IMR-90 (cell line): ENCODE measurements at regions not wholly inside any gene's neighbourhood (a gene's known extent, or its start where the extent isn't known, plus 50 kb on each side); places are given as distances from the start of the nearest gene placed in this dataset.

ENCODE experiments used
- ATAC-seq: fragments of 200-7000 bp; cut with Tn5 transposase; 2 replicates; pipeline ENCODE4 v1.9.1; 2020; ENCODE audit warnings: low read depth, mild to moderate bottlenecking, moderate library complexity
- BruUV-seq: library from RNA; stranded (reverse); fragments of 400-500 nt; replicated peaks from 2 replicates; lab custom pipeline; 2021; lab: Mats Ljungman, UMichigan
- CTCF ChIA-PET: fragments of 300-600 bp; formaldehyde crosslinking; extraction: SDS; loops from one replicate; lab custom pipeline; 2021; ENCODE audit warnings: antibody characterized with exemption; lab: Yijun Ruan, JAX
- POLR2A ChIA-PET: fragments of 300-600 bp; sonication (Branson Sonifier 250); formaldehyde crosslinking; loops from one replicate; lab custom pipeline; 2022; ENCODE audit warnings: antibody characterized with exemption; ENCODE audit not compliant: unreplicated experiment; lab: Charles Lee
- DNase-seq: peaks from one replicate; pipeline ENCODE4 v3.0.0; 2013
- H2AFZ ChIP-seq: replicated peaks from 2 replicates; pipeline ENCODE3; 2013; ENCODE audit warnings: low read length, mild to moderate bottlenecking; ENCODE audit not compliant: poor library complexity
- H2AK5ac ChIP-seq: 2 replicates; pipeline ENCODE4 v1.6.1; 2013; ENCODE audit warnings: low read depth, low read length, inconsistent platforms
- H2AK9ac ChIP-seq: replicated peaks from 2 replicates; pipeline ENCODE3; 2013; ENCODE audit warnings: mild to moderate bottlenecking, low read depth, low read length, moderate library complexity; ENCODE audit not compliant: poor library complexity
- H2BK120ac ChIP-seq: 2 replicates; pipeline ENCODE4 v1.6.1; 2013; ENCODE audit warnings: low read depth, low read length, inconsistent platforms
- H2BK15ac ChIP-seq: 3 replicates; pipeline ENCODE4 v1.6.1; 2013; ENCODE audit warnings: low read depth, low read length, inconsistent platforms
- H2BK20ac ChIP-seq: 2 replicates; pipeline ENCODE4 v1.6.1; 2013; ENCODE audit warnings: low read depth, mild to moderate bottlenecking, inconsistent platforms, low read length, moderate library complexity
- H2BK5ac ChIP-seq: 2 replicates; pipeline ENCODE4 v1.6.1; 2013; ENCODE audit warnings: mild to moderate bottlenecking, low read depth, low read length, inconsistent platforms; ENCODE audit not compliant: poor library complexity, severe bottlenecking
- H3K14ac ChIP-seq: replicated peaks from 2 replicates; pipeline ENCODE4 v1.6.1; 2013; ENCODE audit warnings: low read depth, low read length, inconsistent platforms
- H3K18ac ChIP-seq: 2 replicates; pipeline ENCODE4 v1.6.1; 2013; ENCODE audit warnings: low read depth, low read length, control low read depth
- H3K23ac ChIP-seq: 2 replicates; pipeline ENCODE4 v1.6.1; 2013; ENCODE audit warnings: low read depth, low read length, inconsistent platforms
- H3K27ac ChIP-seq: 2 replicates; pipeline ENCODE4 v1.5.1; 2013; ENCODE audit warnings: mild to moderate bottlenecking, control low read depth, low read length; ENCODE audit not compliant: insufficient read depth
- H3K27me3 ChIP-seq: 2 replicates; pipeline ENCODE4 v1.6.1; 2013; ENCODE audit warnings: low read length; ENCODE audit not compliant: control insufficient read depth, insufficient read depth
- H3K36me3 ChIP-seq: 2 replicates; pipeline ENCODE4 v1.6.1; 2013; ENCODE audit warnings: low read length, mixed read lengths; ENCODE audit not compliant: control insufficient read depth, insufficient read depth
- H3K4ac ChIP-seq: 2 replicates; pipeline ENCODE4 v1.6.1; 2013; ENCODE audit warnings: low read depth, low read length, inconsistent platforms
- H3K4me1 ChIP-seq: 2 replicates; pipeline ENCODE4 v1.6.1; 2013; ENCODE audit warnings: low read length, mixed read lengths; ENCODE audit not compliant: control insufficient read depth, insufficient read depth
- H3K4me2 ChIP-seq: 2 replicates; pipeline ENCODE4 v1.6.1; 2013; ENCODE audit warnings: low read depth, mild to moderate bottlenecking, control low read depth, low read length, moderate library complexity
- H3K4me3 ChIP-seq: 2 replicates; pipeline ENCODE4 v1.5.1; 2013; ENCODE audit warnings: low read depth, mild to moderate bottlenecking, control low read depth, low read length, moderate library complexity; ENCODE audit not compliant: insufficient read depth
- H3K56ac ChIP-seq: 2 replicates; pipeline ENCODE4 v1.6.1; 2013; ENCODE audit warnings: low read length, inconsistent platforms; ENCODE audit not compliant: insufficient read depth; ENCODE audit errors: extremely low read depth
- H3K79me1 ChIP-seq, 2 experiments: 2 replicates each; pipeline ENCODE4 v1.6.1; 2013; ENCODE audit warnings: low read length in 2 of 2, inconsistent platforms in 1 of 2, low read depth in 1 of 2
- H3K9ac ChIP-seq: 2 replicates; pipeline ENCODE4 v1.6.1; 2013; ENCODE audit warnings: low read depth, low read length, control low read depth
- H3K9me1 ChIP-seq: 2 replicates; pipeline ENCODE4 v1.6.1; 2013; ENCODE audit warnings: low read length, inconsistent platforms; ENCODE audit not compliant: insufficient read depth
- H3K9me3 ChIP-seq: 2 replicates; pipeline ENCODE4 v1.6.1; 2013; ENCODE audit warnings: low read length; ENCODE audit not compliant: control insufficient read depth, insufficient read depth
- H4K20me1 ChIP-seq: 2 replicates; pipeline ENCODE4 v1.6.1; 2013; ENCODE audit warnings: low read length, inconsistent platforms; ENCODE audit not compliant: insufficient read depth
- H4K5ac ChIP-seq: 2 replicates; pipeline ENCODE4 v1.6.1; 2013; ENCODE audit warnings: mild to moderate bottlenecking, low read depth, low read length, control low read depth
- H4K8ac ChIP-seq, 2 experiments: 2 replicates each; pipeline ENCODE4 v1.6.1; 2013; ENCODE audit warnings: low read depth in 2 of 2, low read length in 2 of 2, control low read depth in 1 of 2, inconsistent platforms in 1 of 2
- H4K91ac ChIP-seq: 2 replicates; pipeline ENCODE4 v1.6.1; 2013; ENCODE audit warnings: low read depth, low read length, inconsistent platforms; ENCODE audit not compliant: insufficient read depth
- BHLHE40 ChIP-seq: fragments of 150-350 bp; IDR thresholded peaks from 2 replicates; pipeline ENCODE4 v1.6.1; 2016; ENCODE audit warnings: mild to moderate bottlenecking, low read depth, low read length
- CEBPB ChIP-seq: IDR thresholded peaks from 2 replicates; pipeline ENCODE4 v1.6.1; 2012; ENCODE audit warnings: low read depth, low read length, improper control_type of control experiment
- CHD1 ChIP-seq: IDR thresholded peaks from 2 replicates; pipeline ENCODE4 v1.6.1; 2012; ENCODE audit warnings: low read depth, low read length, improper control_type of control experiment
- CTCF ChIP-seq: conservative IDR thresholded peaks from 2 replicates; pipeline ENCODE4 v1.5.1; 2012; ENCODE audit warnings: mild to moderate bottlenecking, low read depth, low read length, improper control_type of control experiment
- ELK1 ChIP-seq: fragments of 150-350 bp; IDR thresholded peaks from 2 replicates; pipeline ENCODE4 v1.6.1; 2016; ENCODE audit warnings: low read depth, mild to moderate bottlenecking, low read length, moderate library complexity, borderline replicate concordance
- FOS ChIP-seq: fragments of 150-350 bp; IDR thresholded peaks from 2 replicates; pipeline ENCODE4 v1.6.1; 2016; ENCODE audit warnings: low read depth, low read length
- MAFK ChIP-seq: IDR thresholded peaks from 2 replicates; pipeline ENCODE4 v1.6.1; 2012; ENCODE audit warnings: low read depth, low read length, improper control_type of control experiment
- MAZ ChIP-seq: IDR thresholded peaks from 2 replicates; pipeline ENCODE4 v1.6.1; 2012; ENCODE audit warnings: low read depth, mild to moderate bottlenecking, low read length, improper control_type of control experiment, moderate library complexity, borderline replicate concordance
- MXI1 ChIP-seq: IDR thresholded peaks from 2 replicates; pipeline ENCODE4 v1.6.1; 2012; ENCODE audit warnings: low read depth, mild to moderate bottlenecking, low read length, moderate library complexity, borderline replicate concordance
- NFE2L2 ChIP-seq: fragments of 150-350 bp; IDR thresholded peaks from 2 replicates; pipeline ENCODE4 v1.6.1; 2016; ENCODE audit warnings: low read depth, mild to moderate bottlenecking, low read length
- POLR2A ChIP-seq: IDR thresholded peaks from 2 replicates; pipeline ENCODE4 v1.6.1; 2012; ENCODE audit warnings: mild to moderate bottlenecking, low read depth, low read length
- RAD21 ChIP-seq: IDR thresholded peaks from 2 replicates; pipeline ENCODE4 v1.6.1; 2012; ENCODE audit warnings: low read length, improper control_type of control experiment
- RCOR1 ChIP-seq: IDR thresholded peaks from 2 replicates; pipeline ENCODE4 v1.6.1; 2012; ENCODE audit warnings: mild to moderate bottlenecking, low read length, improper control_type of control experiment; ENCODE audit not compliant: insufficient replicate concordance
- RFX5 ChIP-seq: IDR thresholded peaks from 2 replicates; pipeline ENCODE4 v1.8.0; 2012; ENCODE audit warnings: low read depth, mild to moderate bottlenecking, low read length, moderate library complexity
- SMC3 ChIP-seq: fragments of 150-350 bp; IDR thresholded peaks from 2 replicates; pipeline ENCODE4 v1.6.1; 2016; ENCODE audit warnings: low read depth, mild to moderate bottlenecking, antibody characterized with exemption, low read length, moderate library complexity
- USF2 ChIP-seq: fragments of 150-350 bp; IDR thresholded peaks from 2 replicates; pipeline ENCODE4 v1.6.1; 2017; ENCODE audit warnings: mild to moderate bottlenecking, antibody characterized with exemption, low read length, low read depth
- WGBS, 2 experiments: methylation state at CpG; one replicate each; pipeline versions ENCODE4 v1.1.5 to v1.1.7; 2013; ENCODE audit warnings: missing lambda C conversion rate in 2 of 2; ENCODE audit not compliant: insufficient read length in 1 of 2; ENCODE audit errors: extremely low coverage in 2 of 2; 5-methylcytosine and 5-hydroxymethylcytosine counted together
- dilution Hi-C: fragments of 300-500 bp; cut with HindIII; formaldehyde crosslinking; loops from one replicate; pipeline ENCODE4 v1.14.3; 2018; ENCODE audit warnings: low sequenced_read_pairs; ENCODE audit not compliant: unreplicated experiment
- in situ Hi-C: fragments of 300-500 bp; cut with MboI; formaldehyde crosslinking; loops from 3 replicates; pipeline ENCODE4 v1.14.3; 2019; ENCODE audit warnings: low sequenced_read_pairs, inconsistent platforms, mixed read lengths
- intact Hi-C: fragments of 100-400 bp; cut with micrococcal nuclease; formaldehyde crosslinking; loops from 2 replicates; pipeline ENCODE4 v1.10.0; 2022

GRCh38 chr11:92667486-92668152 is 301.8 kb upstream of the MTNR1B start:
- H4K5ac ChIP-seq = no peak overlapping the region
- H3K4ac ChIP-seq = no peak overlapping the region
- no TSS peak for BruUV-seq
- WGBS, 2 experiments = 80% methylated on average over 1 of the region's 5 CpGs; no CpG with 5 or more reads in 1 of the 2 experiments
- no peak overlapping the region for H2BK5ac ChIP-seq
- ATAC-seq (no peak), DNase-seq (no peak)
- no peak overlapping the region for H3K9ac ChIP-seq
- in situ Hi-C loops (no loop called here), dilution Hi-C loops (no loop called here), intact Hi-C loops (no loop called here)
- H3K79me1 ChIP-seq = no peaks in the 10 kb centered on the region
- H3K4me2 ChIP-seq = no peak overlapping the region
- no peak overlapping the region for H3K56ac ChIP-seq
- no peaks in the 10 kb centered on the region for H3K9me3 ChIP-seq
- H4K8ac ChIP-seq = no peak overlapping the region
- TF ChIP-seq USF2 (no peak), MXI1 (no peak), FOS (no peak), RCOR1 (no peak), CEBPB (no peak), BHLHE40 (no peak), ELK1 (no peak), POLR2A (no peak), CTCF (no peak), NFE2L2 (no peak), CHD1 (no peak), MAZ (no peak), RFX5 (no peak), RAD21 (no peak), SMC3 (no peak), MAFK (no peak)
- no peaks in the 10 kb centered on the region for H3K27me3 ChIP-seq
- no peak overlapping the region for H3K23ac ChIP-seq
- no peak overlapping the region for H2BK20ac ChIP-seq
- H2BK120ac ChIP-seq = no peak overlapping the region
- H2AK9ac ChIP-seq = no peak overlapping the region
- no peak overlapping the region for H4K91ac ChIP-seq
- POLR2A ChIA-PET = no interaction called here
- no peaks in the 10 kb centered on the region for H3K36me3 ChIP-seq
- H2BK15ac ChIP-seq = no peak overlapping the region
- H3K9me1 ChIP-seq = no peaks in the 10 kb centered on the region
- H2AFZ ChIP-seq = no peak overlapping the region
- H3K14ac ChIP-seq = no peak overlapping the region
- H3K4me1 ChIP-seq = no peaks in the 10 kb centered on the region
- H3K18ac ChIP-seq = no peak overlapping the region
- H4K20me1 ChIP-seq = no peaks in the 10 kb centered on the region
- CTCF ChIA-PET = no interaction called here
- no peak overlapping the region for H2AK5ac ChIP-seq
- H3K27ac ChIP-seq = no peak overlapping the region
- H3K4me3 ChIP-seq = no peak overlapping the region
